Naive B cell (primary cell): ENCODE measurements at regions not wholly inside any gene's neighbourhood (a gene's known extent, or its start where the extent isn't known, plus 50 kb on each side); places are given as distances from the start of the nearest gene placed in this dataset.
A peak's percentile ranks its signal among the peaks of the same experiment; 100 is the strongest.

ENCODE experiments used
- ATAC-seq, 2 donors: fragments of 150-1000 bp; cut with Tn5 transposase; 2 replicates each; pipeline ENCODE4 v1.10.0; 2021; ENCODE audit warnings: low read depth in 2 of 2, mild to moderate bottlenecking in 2 of 2, moderate library complexity in 2 of 2
- DNase-seq: peaks from one replicate; pipeline ENCODE4 v3.0.0; 2022
- H3K27ac Mint-ChIP-seq, 6 donors: one replicate each; pipeline ENCODE4 v1.8.0; 2020 to 2022; ENCODE audit warnings: mild to moderate bottlenecking in 6 of 6, mixed read lengths in 6 of 6, moderate library complexity in 5 of 6, inconsistent platforms in 2 of 6
- H3K27me3 Mint-ChIP-seq, 3 donors: one replicate each; pipeline ENCODE4 v1.8.0; 2021 to 2022; ENCODE audit warnings: mixed read lengths in 3 of 3, mild to moderate bottlenecking in 1 of 3
- H3K36me3 Mint-ChIP-seq, 2 donors: one replicate each; pipeline ENCODE4 v1.8.0; 2020 to 2022; ENCODE audit warnings: mixed read lengths in 2 of 2, inconsistent platforms in 1 of 2, mild to moderate bottlenecking in 1 of 2
- H3K4me1 Mint-ChIP-seq, 3 donors: one replicate each; pipeline ENCODE4 v1.8.0; 2020 to 2022; ENCODE audit warnings: mixed read lengths in 3 of 3, inconsistent platforms in 1 of 3, mild to moderate bottlenecking in 1 of 3, moderate library complexity in 1 of 3
- H3K4me3 Mint-ChIP-seq, 8 donors: one replicate each; pipeline ENCODE4 v1.8.0; 2020 to 2022; ENCODE audit warnings: mild to moderate bottlenecking in 8 of 8, mixed read lengths in 8 of 8, moderate library complexity in 8 of 8, inconsistent platforms in 2 of 8
- H3K9me3 Mint-ChIP-seq, 7 donors: one replicate each; pipeline ENCODE4 v1.8.0; 2020 to 2022; ENCODE audit warnings: mixed read lengths in 7 of 7, mild to moderate bottlenecking in 5 of 7, inconsistent platforms in 2 of 7, moderate library complexity in 1 of 7

DNA sequence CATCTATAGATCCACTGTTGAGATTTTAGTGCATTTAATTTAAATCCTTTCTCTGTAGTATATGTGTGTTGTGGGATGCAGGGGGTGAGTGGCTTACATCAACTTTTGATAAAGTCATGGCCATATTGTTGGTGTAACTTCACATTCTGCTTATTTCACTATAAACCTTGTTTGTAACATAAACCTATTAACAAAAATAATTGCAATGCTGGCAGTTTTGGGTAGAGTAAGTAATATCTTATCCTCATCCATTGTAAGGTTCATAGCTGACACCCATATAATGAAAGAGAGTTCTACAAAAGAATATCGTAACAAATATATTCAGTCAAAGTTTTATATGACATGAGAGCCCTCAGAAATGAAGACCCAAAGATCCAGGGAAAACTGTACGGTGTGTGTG is 601.7 kb upstream of the ANO3 start:
- Mint-ChIP-seq H3K4me3 (no peak overlapping the region), H3K27me3 (no peaks in the 10 kb centered on the region), H3K9me3 (peaks cover 0 to 11% (median 2%) of the 10 kb centered on the region in 7 donors), H3K27ac (no peak overlapping the region), H3K36me3 (no peaks in the 10 kb centered on the region), H3K4me1 (no peaks in the 10 kb centered on the region)
- DNase-seq (no peak), ATAC-seq (no peak)

DNA sequence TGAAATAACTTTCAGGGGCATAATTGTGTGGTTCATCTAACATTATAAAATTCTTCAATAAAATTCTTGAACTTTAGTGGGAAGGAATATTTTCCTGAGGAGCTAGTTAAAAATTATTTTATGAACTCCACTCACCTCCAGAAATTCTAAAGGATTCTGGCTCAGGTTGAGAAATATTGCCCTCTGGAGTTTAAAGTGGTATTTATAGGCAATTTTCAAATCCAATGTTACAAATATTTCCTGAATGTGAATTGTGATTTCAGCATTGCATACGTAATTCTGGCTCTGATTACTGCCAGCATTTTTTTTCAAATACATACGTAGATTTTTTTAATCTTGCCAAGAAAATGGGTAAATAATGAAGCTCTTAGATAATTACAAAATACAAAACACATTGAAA is 598.2 kb upstream of the ANO3 start:
- no peaks in the 10 kb centered on the region for H3K36me3 Mint-ChIP-seq

DNA sequence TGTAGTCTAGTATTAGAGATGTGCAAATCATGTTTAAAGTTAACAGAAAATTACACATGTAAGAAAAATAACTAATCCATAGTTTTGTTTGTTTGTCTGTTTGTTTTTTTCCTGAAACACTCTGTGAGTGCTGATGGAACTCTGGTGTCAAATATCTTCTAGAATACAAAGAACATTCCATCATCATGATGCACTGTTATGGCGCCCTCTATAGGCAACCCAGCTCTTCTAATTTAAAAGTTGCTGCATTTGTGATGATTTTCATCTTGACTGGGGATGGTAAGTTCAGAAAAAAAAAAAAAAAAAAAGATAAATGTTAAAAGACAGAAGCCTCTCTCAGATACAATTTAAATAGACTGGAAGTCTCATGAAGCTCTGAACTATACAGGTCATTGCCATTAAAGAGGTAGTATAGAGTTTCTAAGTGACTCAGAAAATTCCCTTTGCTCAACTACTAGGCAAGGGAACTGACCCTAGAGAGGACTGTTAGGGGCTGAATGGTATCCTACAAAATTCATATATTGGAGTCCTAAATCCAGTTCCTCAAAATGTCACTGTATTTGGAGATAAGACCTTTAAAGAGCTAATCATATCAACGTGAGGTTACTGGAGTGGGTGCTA is 597.2 kb upstream of the ANO3 start:
- ATAC-seq, result no peak

More for the DNA sequence above, 598.2 kb upstream of the ANO3 start:
- no peaks in the 10 kb centered on the region for H3K27me3 Mint-ChIP-seq
- no peak overlapping the region for H3K4me3 Mint-ChIP-seq
- no peak for ATAC-seq
- no peak for DNase-seq
- no peak overlapping the region for H3K27ac Mint-ChIP-seq
- no peaks in the 10 kb centered on the region for H3K4me1 Mint-ChIP-seq
- peaks cover 0 to 7% (median 0%) of the 10 kb centered on the region in 7 donors for H3K9me3 Mint-ChIP-seq

DNA sequence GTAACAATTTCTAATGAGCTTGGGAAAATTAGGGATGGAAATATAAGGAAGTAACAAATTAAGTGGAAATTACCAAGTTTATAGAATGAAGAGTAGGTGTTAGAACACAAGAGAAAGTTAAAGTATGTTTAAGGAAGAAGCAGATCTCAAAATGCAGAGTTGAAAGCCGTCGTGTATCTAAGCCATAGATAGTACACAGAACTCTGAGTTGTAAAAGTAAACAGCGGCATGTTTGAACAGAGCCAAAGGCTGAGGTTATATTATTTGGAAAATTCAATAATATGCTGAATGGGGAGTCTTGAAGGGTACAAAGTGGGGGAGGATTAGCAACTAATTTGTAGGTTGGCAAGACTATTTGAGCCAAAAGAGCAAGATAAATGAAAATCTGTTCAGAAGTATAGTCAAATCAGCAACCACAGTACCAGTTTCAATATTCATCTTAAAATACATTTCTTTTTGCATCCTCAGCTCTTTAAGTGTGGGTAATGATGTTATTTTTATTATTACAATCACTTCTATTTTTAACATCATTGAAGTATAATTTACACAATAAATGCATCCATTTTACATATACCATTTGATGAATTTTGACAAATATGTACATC is 594.8 kb upstream of the ANO3 start:
- Mint-ChIP-seq H3K9me3 (peaks cover 0 to under 1% (median 0%) of the 10 kb centered on the region in 7 donors), H3K27ac (no peak overlapping the region), H3K4me1 (no peaks in the 10 kb centered on the region), H3K27me3 (no peaks in the 10 kb centered on the region), H3K4me3 (no peak overlapping the region), H3K36me3 (no peaks in the 10 kb centered on the region)
- DNase-seq (no peak), ATAC-seq (no peak)

More for the DNA sequence above, 597.2 kb upstream of the ANO3 start:
- Mint-ChIP-seq H3K4me1 (no peaks in the 10 kb centered on the region), H3K4me3 (no peak overlapping the region), H3K36me3 (no peaks in the 10 kb centered on the region), H3K27ac (no peak overlapping the region), H3K9me3 (peaks cover 0 to 7% (median 0%) of the 10 kb centered on the region in 7 donors), H3K27me3 (no peaks in the 10 kb centered on the region)
- DNase-seq, result no peak

DNA sequence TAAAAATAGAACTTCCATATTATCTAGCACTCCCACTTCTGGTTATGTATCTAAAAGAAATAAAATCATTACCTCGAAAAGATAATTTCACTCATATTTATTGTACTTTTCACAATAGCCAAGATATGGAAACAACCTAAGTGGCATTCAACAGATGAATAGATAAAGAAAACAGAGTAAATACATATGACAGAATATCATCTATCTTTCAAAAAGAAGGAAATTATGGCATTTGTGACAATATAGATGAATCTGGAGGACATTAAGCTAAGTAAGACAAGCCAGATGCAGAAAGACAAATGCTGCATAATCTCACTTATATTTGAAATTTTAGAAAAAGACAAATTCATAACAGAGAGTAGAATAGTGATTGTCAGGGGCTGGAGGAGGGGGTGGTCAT is 590.0 kb upstream of the ANO3 start:
- H3K27me3 Mint-ChIP-seq, result no peaks in the 10 kb centered on the region
- H3K4me3 Mint-ChIP-seq, result no peak overlapping the region
- H3K27ac Mint-ChIP-seq, result no peak overlapping the region
- no peaks in the 10 kb centered on the region for H3K36me3 Mint-ChIP-seq
- ATAC-seq, result no peak
- no peaks in the 10 kb centered on the region for H3K4me1 Mint-ChIP-seq
- no peaks in the 10 kb centered on the region for H3K9me3 Mint-ChIP-seq
- no peak for DNase-seq

DNA sequence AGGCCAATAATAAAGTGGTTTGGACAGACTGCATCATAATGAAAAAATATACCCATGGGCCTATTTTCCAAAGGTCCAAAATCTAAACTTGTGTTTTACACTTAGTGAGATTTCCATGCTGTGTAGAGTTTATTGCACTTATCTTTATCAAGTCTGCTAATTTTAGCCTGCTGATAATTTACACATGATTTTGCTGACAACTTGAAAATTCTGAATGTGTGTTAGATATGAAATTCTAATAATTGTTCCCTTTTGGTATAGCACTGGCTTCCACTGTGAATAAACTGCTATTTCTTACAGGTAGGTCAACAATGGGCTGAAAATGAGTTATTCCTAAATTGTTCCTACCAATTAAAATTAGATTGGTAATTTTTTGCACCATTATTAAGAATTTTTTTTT is 589.1 kb upstream of the ANO3 start:
- ATAC-seq, result no peak

DNA sequence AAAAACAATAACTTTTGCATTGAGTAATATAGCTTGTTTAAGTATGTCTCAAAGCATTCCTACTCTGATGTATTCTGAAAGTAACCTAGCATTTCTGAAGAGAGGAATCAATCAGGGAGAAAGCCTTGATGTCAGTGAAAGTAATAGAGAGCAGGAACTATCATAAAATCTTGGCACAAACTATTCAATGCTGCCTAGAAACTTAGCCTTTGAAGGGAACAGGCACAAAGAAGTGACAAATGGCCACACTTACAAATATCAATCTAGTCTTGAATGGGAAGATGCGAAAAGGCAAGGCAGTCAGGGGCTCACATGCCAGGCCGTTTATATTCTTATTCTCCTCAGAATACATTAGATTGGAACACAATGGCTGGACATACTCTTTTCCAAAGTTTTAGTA is 576.5 kb upstream of the ANO3 start:
- DNase-seq (no peak), ATAC-seq (no peak)
- H3K27ac Mint-ChIP-seq, result no peak overlapping the region
- peaks cover 0 to 4% (median 0%) of the 10 kb centered on the region in 3 donors for H3K27me3 Mint-ChIP-seq
- H3K4me3 Mint-ChIP-seq, result no peak overlapping the region
- H3K36me3 Mint-ChIP-seq, result no peaks in the 10 kb centered on the region
- H3K9me3 Mint-ChIP-seq, result peaks cover 0 to 7% (median 5%) of the 10 kb centered on the region in 7 donors
- H3K4me1 Mint-ChIP-seq, result no peaks in the 10 kb centered on the region

More for the DNA sequence above, 589.1 kb upstream of the ANO3 start:
- no peaks in the 10 kb centered on the region for H3K27me3 Mint-ChIP-seq
- no peaks in the 10 kb centered on the region for H3K36me3 Mint-ChIP-seq
- no peaks in the 10 kb centered on the region for H3K9me3 Mint-ChIP-seq
- H3K27ac Mint-ChIP-seq, result no peak overlapping the region
- no peak for DNase-seq
- no peak overlapping the region for H3K4me3 Mint-ChIP-seq
- no peaks in the 10 kb centered on the region for H3K4me1 Mint-ChIP-seq

DNA sequence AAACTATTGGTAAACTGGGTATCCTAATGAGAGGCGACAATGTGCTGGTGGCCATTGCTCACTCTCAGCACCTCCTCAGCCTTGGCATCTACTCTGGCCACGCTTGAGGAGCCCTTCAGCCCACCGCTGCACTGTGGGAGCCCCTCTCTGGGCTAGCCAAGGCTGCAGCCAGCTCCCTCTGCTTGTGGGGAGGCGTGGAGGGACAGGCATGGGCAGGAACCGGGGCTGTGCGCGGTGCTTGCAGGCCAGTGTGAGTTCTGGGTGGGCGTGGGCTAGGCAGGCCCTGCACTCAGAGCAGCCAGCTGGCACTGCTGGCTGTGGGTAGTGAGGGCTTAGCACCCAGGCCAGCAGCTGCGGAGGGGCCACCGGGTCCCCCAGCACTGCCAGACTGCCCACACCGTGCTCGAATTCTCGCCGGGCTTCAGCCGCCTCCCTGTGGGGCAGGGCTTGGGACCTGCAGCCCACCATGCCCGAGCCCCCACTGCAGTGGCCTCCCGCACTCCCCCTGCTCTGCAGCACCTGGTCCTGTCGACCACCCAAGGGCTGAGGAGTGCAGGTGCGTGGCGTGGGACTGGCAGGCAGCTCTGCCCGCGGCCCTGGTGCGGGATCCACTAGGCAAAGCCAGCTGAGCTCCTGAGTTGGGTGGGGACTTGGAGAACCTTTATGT is 575.9 kb upstream of the ANO3 start:
- Mint-ChIP-seq H3K9me3 (peaks cover 0 to 11% (median 6%) of the 10 kb centered on the region in 7 donors), H3K4me3 (no peak overlapping the region), H3K4me1 (no peaks in the 10 kb centered on the region), H3K27me3 (peaks cover 0 to 4% (median 0%) of the 10 kb centered on the region in 3 donors), H3K27ac (peak overlapping the region in 1 of 6 donors; percentile 76), H3K36me3 (no peaks in the 10 kb centered on the region)
- DNase-seq (no peak), ATAC-seq (no peak)

DNA sequence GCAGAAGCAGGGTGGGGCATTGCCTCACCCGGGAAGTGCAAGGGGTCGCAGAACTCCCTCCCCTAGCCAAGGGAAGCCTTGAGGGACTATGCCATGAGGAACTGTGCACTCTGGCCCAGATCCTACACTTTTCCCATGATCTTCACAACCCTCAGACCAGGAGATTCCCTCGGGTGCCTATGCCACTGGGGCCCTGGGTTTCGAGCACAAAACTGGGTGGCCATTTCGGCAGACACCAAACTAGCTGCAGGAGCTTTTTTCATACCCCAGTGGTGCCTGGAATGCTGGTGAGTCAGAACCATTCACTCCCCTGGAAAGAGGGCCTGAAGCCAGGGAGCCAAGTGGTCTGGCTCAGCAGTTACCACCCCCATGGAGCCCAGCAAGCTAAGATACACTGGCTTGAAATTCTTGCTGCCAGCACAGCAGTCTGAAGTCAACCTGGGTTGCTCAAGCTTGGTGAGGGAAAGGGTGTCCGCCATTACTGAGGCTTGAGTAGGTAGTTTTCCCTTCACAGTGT is 573.7 kb upstream of the ANO3 start:
- Mint-ChIP-seq H3K27me3 (peaks cover 0 to 4% (median 0%) of the 10 kb centered on the region in 3 donors), H3K9me3 (peaks cover 3 to 15% (median 9%) of the 10 kb centered on the region in 7 donors), H3K4me3 (no peak overlapping the region), H3K27ac (no peak overlapping the region), H3K4me1 (no peaks in the 10 kb centered on the region), H3K36me3 (no peaks in the 10 kb centered on the region)
- ATAC-seq, result no peak
- DNase-seq, result no peak

DNA sequence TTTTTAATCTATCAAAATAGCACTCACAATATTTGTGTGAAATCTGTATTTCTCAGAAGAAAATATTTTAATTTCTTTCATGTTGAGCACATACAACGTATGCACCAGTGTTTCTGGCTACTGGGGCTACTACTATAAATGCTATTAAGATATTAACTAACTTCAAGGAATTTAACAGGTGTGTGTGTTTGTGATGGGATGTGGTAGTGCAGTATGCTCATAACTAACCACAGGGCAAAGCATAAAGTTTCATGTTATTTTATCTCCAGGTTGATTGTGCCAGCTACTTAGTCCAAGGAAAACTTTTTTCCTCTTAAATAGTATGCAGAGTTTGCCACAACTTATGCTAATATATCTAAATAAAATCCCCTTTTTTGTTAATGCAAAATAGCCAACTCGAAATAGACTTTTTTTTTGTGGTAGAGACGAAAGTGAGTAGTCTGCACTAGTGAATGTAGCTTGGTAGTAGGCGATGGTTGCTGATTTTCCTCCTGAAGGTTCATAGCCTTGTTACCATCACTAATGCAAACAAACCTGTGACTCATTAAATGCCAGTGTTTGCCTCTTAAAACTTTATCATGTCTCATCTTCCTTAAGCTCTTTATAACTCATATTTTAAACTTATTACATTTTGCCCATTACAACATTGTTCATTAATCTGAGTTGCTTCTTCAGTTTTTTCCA is 565.5 kb upstream of the ANO3 start:
- Mint-ChIP-seq H3K27me3 (no peaks in the 10 kb centered on the region), H3K4me1 (no peaks in the 10 kb centered on the region), H3K9me3 (peaks cover 1 to 16% (median 6%) of the 10 kb centered on the region in 7 donors), H3K27ac (no peak overlapping the region), H3K36me3 (no peaks in the 10 kb centered on the region), H3K4me3 (no peak overlapping the region)
- no peak for DNase-seq
- ATAC-seq, result no peak

DNA sequence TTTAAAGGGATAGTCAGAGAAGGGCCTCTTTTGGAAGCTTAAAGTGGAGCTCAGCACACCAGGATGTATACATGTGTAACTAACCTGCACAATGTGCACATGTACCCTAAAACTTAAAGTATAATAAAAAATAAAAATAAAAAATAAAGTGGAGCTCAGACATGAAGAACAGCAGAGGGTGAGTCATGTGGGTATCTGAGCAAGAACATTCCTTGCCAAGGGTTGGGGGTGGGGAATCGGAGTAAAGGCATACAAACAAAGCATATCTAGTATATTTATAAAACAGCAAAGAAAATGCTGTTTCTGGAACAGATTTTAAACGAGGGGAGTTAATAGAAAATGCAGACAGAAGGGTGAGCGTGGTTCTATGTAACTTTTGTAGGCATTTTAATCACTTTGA is 562.6 kb upstream of the ANO3 start:
- ATAC-seq (no peak), DNase-seq (no peak)
- no peaks in the 10 kb centered on the region for H3K27me3 Mint-ChIP-seq
- no peaks in the 10 kb centered on the region for H3K36me3 Mint-ChIP-seq
- no peaks in the 10 kb centered on the region for H3K4me1 Mint-ChIP-seq
- H3K4me3 Mint-ChIP-seq, result no peak overlapping the region
- H3K9me3 Mint-ChIP-seq, result peaks cover 0 to 4% (median 0%) of the 10 kb centered on the region in 7 donors
- no peak overlapping the region for H3K27ac Mint-ChIP-seq

DNA sequence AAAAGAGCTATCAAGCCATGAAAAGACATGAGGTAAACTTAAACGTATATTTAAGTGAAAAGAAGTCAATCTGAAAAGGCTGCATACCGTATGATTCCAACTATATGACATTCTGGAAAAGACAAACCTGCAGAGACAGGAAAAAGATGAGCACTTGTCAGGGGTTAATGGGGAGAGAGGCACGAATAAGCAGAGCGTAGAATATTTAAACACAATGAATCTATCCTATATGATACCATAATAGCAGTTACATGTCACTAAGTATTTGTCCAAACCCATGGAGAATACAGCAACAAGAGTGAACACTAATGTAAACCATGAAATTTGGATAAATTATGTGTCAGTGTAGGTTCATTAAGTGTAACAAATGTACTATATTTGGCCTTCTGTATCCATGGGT is 560.3 kb upstream of the ANO3 start:
- peaks cover 0 to 4% (median 0%) of the 10 kb centered on the region in 7 donors for H3K9me3 Mint-ChIP-seq
- no peak overlapping the region for H3K27ac Mint-ChIP-seq
- DNase-seq (no peak), ATAC-seq (no peak)
- H3K27me3 Mint-ChIP-seq, result no peaks in the 10 kb centered on the region
- H3K4me3 Mint-ChIP-seq, result no peak overlapping the region
- no peaks in the 10 kb centered on the region for H3K36me3 Mint-ChIP-seq
- no peaks in the 10 kb centered on the region for H3K4me1 Mint-ChIP-seq

DNA sequence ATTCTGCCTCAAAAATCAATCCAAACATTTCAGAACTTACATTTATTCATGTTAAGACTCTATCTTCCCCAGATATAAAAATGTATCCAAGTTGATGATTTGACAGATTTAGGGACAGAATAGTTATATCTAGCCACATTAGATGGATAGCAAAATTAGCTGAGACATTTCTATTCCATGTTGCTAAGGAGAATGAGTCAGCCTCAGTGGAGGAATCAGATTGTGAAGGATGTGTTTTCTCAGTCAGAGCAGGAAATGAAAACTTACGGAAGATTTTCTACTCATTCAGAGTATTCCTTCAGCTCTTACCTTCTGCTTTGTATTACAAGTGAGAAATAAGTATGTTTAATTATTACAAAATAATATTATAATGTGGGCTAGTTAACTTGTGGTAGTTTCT is 556.3 kb upstream of the ANO3 start:
- Mint-ChIP-seq H3K27me3 (no peaks in the 10 kb centered on the region), H3K9me3 (peaks cover 0 to 4% (median 0%) of the 10 kb centered on the region in 7 donors), H3K4me3 (no peak overlapping the region), H3K4me1 (no peaks in the 10 kb centered on the region), H3K36me3 (no peaks in the 10 kb centered on the region), H3K27ac (no peak overlapping the region)
- DNase-seq (no peak), ATAC-seq (no peak)
